Pons (tissue), 1 donor: ENCODE measurements at regions not wholly inside any gene's neighbourhood (a gene's known extent, or its start where the extent isn't known, plus 50 kb on each side); places are given as distances from the start of the nearest gene placed in this dataset.

Experiments
- DNase-seq: peaks from one replicate; pipeline ENCODE4 v3.0.0-alpha.2; 2016; ENCODE audit warnings: low spot score

DNA sequence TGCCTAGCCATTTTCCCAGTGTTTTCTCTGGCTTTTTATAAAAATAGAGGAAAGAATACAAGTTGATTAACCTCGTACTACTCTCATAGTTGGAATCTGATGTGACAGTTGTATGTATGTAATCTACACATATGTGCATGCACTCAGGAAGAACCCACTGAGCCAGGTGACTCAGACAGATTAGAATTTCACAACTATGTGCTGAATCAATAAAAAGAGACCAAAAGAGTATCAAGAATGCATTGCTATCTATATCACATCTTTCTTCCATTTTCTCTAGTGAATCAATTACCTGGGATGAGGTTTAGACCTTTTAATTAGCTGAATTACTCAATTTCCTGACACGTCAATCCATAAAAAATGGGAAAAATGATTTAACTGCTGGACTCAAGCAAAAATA is 319.3 kb upstream of the ATP10A start:
- no peak for DNase-seq

DNA sequence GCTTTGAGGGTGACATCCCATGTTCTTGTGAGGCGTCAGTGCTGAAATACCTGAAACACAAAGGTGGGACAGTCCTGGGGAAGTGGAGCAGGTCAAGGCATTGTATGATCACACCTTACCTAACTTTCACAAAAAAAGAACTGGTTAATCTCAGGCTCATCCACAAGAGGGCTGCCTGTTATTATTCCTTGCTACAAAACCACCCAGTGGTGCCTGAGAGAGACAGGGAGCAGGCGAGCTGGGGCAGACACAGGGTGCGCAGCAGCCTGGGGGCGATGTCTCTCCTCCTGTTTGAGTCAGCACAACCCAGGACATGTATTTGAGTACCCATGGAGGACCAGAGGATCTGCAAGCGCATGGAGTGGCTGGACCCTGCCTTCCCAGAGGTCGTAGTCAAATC is 316.8 kb upstream of the ATP10A start:
- DNase-seq = peak; percentile 11

GRCh38 chr15:26178640-26179220 is 315.6 kb upstream of the ATP10A start:
- no peak for DNase-seq

DNA sequence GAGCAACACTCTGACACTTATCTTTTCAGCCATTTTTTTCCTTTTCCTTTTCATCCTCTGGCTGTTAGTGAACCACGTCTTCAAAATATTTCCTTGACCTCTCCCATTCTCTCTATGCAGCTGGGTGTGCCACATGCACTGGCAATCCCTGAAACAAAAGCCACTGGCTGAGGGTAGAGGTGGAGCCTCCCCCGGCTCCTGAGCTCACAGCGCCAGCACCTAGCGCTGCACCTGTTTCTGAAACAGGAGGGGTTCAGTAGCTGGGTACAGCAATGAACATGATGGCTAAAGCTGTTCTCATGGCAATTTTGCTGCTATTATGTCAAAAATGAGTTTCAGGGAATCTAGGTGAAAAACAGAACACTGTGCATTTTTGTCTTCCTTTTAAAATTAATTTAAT is 314.7 kb upstream of the ATP10A start:
- no peak for DNase-seq

GRCh38 chr15:26176831-26177230 is 313.7 kb upstream of the ATP10A start:
- DNase-seq = no peak

DNA sequence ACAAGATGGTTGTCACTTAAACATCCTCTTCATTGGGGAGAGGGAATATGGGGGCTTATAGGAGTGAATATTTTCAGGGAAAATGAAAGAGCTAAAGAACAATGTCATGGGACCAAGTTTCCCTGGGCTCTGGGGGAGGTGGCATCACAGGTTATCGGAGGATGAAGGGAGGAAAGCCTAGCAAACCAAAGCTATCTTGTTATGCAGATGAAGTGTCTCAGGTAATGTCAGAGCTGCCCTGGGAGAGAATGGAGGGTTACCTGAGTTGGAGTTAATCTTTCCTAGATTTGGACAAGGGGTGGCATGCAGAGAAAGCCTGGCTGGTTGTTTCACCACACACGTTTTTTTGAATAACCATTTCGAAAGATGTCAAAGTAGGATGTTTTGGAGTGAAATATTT is 308.1 kb upstream of the ATP10A start:
- DNase-seq = no peak

GRCh38 chr15:26166429-26166828 is 303.3 kb upstream of the ATP10A start:
- no peak for DNase-seq

GRCh38 chr15:26165546-26165945 is 302.4 kb upstream of the ATP10A start:
- DNase-seq = no peak

DNA sequence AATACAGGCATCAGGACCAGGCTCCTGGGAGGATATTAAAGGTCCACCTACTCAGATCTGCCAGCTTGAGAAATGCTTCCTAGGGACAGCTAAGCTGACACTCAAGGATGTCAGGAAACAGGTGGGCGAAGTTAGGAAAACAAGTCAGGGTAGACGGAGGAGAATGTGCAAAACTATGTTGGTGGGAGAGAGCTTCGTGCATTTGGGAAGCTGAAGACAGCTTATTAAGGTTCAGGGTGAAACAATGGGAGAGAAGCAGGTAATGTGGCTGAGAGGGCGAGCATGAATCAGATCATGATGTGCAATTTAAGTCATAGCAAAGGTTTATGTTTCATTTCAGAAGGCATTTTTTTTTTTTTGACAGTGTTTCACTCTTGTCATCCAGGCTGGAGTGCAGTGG is 297.2 kb upstream of the ATP10A start:
- DNase-seq = no peak

GRCh38 chr15:26158176-26158575 is 295.0 kb upstream of the ATP10A start:
- DNase-seq = no peak

GRCh38 chr15:26157081-26157480 is 294.0 kb upstream of the ATP10A start:
- no peak for DNase-seq

GRCh38 chr15:26156051-26156450 is 292.9 kb upstream of the ATP10A start:
- DNase-seq = no peak

DNA sequence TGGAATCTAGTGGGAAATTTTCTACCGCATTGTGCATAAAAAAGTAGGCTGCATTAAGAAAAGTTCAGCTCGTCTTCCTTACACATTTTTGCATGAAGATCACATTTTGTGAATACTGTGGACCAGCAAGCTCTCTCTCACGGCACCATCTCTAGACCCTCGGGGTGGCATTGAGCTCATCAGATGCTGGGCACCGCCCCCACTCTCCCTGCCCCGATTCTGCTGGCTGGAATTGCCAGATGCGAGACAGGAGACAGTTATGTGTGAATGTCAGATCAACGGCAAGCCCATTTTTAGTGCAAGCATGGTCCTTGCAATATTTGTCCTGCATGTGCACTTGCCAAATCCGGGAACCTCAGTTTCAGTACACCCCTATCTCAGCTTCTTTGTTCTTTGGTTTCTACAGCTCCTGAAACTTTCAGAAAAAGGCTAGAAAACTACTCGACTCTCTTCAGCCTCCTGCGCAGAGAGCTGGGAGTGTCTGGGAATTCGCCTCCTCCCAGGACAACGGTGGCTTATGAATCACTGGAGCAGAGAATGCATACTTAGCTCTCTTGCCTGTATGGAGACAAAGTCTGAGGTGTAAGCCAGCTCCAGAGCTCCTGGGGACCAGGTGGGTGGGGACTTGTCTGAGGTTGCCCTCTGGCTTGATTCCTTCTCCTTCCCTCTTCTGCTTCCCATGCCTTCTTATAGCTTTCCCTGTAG is 285.2 kb upstream of the ATP10A start:
- no peak for DNase-seq

- no peak for DNase-seq
These were observed 283.1 kb upstream of the ATP10A start for GRCh38 chr15:26146202-26146601.

DNA sequence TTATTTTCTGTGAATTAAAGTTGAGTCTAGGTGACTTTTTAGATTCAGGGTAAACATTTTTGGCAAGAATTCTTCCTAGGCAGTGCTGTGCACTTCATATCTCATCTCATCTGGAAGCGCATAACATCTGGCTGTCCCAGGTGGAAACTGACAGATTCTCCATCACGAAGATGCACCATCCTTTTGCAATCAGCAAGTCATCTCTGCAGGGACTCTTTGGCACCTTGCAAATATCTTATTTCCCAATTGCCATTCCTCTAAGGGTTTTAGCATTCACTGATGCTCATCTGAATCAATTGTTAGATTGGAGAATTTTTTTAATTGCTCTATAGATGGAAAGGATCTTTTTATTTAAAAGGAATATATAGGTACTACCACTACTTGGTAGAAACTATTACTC is 282.7 kb upstream of the ATP10A start:
- DNase-seq = no peak

GRCh38 chr15:26144836-26145235 is 281.7 kb upstream of the ATP10A start:
- DNase-seq = no peak

DNA sequence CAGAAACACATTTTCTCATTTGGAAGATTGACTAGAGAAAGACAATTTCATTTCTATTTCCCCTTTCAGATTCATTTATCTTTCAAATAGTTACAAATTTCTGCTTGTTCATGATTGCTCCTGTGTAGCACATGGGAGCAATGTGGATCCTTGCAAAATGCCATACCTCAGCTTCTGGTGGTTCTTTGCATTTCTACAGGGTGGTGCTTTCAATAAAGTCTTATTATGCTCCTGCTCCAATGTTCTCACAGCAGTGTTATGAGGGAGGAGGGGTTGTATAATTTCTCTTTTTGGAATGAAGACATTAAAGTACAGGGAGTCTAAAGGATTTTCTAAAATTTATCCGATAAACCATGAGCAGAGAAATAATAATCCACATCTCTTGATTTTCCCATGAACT is 280.1 kb upstream of the ATP10A start:
- DNase-seq = no peak

DNA sequence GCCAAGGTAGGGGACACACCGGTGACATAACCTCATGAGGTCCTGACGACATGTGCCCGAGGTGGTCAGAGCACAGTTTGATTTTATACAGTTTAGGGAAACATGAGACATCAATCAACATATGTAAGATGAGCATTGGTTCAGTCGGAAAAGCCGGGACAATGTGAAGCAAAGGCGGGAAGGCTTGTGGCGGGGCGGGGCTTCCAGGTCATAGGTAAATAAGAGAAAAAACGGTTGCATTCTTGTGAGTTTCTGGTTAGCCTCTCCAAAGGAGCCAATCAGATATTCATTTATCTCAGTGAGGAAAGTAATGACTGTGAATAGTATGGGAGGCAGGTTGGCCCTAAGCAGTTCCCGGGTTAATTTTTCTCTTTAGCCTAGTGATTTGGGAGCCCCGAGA is 271.7 kb upstream of the ATP10A start:
- no peak for DNase-seq

- no peak for DNase-seq
These were observed 271.0 kb upstream of the ATP10A start for GRCh38 chr15:26134152-26134551.

- no peak for DNase-seq
These were observed 269.7 kb upstream of the ATP10A start for GRCh38 chr15:26132811-26133210.

- DNase-seq = no peak
These were observed 266.7 kb upstream of the ATP10A start for GRCh38 chr15:26129852-26130251.

GRCh38 chr15:26128611-26129140 is 265.5 kb upstream of the ATP10A start:
- DNase-seq = no peak

- DNase-seq = no peak
These were observed 263.8 kb upstream of the ATP10A start for GRCh38 chr15:26126819-26127387.

DNA sequence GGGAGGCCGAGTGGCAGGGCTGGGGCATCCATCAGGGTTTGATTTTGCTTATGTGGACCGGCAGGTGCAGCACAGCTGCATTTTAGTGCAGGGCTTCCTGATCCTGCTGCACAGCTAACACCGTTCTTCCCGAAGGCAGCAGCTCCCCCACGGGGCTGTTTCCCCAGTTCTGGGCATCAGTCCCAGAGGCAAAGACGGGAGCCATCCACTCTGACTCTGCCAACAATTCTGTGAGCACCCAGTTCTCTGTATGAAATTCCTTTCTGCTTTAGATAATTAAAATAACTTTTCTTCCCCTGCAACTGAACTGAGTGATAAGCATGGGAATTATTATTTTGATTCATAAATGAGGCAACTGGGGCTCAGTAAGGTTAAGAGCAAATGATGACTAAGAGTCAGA is 262.9 kb upstream of the ATP10A start:
- DNase-seq = peak; percentile 13
